ENCODE measurements at regions not wholly inside any gene's neighbourhood (a gene's known extent, or its start where the extent isn't known, plus 50 kb on each side); places are given as distances from the start of the nearest gene placed in this dataset.
"Not testable (repeated sequence)": the region's sequence is repeated elsewhere in the genome, so short reads cannot be mapped to it uniquely, and the experiment has no call there.

DNA sequence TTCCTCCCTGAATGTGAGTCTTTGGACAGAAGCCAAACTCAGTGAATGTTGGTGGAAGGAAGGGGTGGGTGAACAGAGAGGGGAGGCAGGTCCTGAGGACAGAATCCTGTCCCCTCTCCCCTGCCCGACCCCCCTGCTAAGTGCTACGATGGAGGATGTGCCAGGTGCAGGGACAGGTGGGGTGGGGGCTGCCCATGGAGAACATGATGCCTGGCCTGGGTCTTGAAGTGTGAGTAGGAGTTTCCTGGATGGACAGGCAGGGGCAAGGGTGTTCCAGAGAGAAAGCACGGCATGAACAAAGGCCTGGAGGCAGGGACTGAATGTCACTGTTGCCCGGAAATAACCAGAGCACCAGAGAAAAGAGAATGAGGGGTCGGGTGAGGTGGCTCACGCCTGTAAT is 445.1 kb downstream of the PTPRU start:
- TF ChIP-seq TAF1 (conservative IDR thresholded peaks at IDR 0.05); EGR1 (IDR thresholded peaks at IDR 0.05; ENCODE audit: low read depth in 2 of 2); CTCF (IDR thresholded peaks at IDR 0.05; ENCODE audit: low read depth, low read length, missing input control); GABPA (IDR thresholded peaks at IDR 0.05 in 1 of 2, conservative IDR thresholded peaks at IDR 0.05 in 1 of 2); RAD21 (IDR thresholded peaks at IDR 0.05): not testable (repeated sequence)
- TF ChIP-seq, protein P1, sequence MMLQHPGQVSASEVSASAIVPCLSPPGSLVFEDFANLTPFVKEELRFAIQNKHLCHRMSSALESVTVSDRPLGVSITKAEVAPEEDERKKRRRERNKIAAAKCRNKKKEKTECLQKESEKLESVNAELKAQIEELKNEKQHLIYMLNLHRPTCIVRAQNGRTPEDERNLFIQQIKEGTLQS (IDR thresholded peaks at IDR 0.05) = not testable (repeated sequence)
- TF ChIP-seq, protein P2, sequence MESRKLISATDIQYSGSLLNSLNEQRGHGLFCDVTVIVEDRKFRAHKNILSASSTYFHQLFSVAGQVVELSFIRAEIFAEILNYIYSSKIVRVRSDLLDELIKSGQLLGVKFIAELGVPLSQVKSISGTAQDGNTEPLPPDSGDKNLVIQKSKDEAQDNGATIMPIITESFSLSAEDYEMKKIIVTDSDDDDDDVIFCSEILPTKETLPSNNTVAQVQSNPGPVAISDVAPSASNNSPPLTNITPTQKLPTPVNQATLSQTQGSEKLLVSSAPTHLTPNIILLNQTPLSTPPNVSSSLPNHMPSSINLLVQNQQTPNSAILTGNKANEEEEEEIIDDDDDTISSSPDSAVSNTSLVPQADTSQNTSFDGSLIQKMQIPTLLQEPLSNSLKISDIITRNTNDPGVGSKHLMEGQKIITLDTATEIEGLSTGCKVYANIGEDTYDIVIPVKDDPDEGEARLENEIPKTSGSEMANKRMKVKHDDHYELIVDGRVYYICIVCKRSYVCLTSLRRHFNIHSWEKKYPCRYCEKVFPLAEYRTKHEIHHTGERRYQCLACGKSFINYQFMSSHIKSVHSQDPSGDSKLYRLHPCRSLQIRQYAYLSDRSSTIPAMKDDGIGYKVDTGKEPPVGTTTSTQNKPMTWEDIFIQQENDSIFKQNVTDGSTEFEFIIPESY (IDR thresholded peaks at IDR 0.05) = not testable (repeated sequence)
